22Rv1 (cell line): ENCODE measurements at regions not wholly inside any gene's neighbourhood (a gene's known extent, or its start where the extent isn't known, plus 50 kb on each side); places are given as distances from the start of the nearest gene placed in this dataset.
"Not testable (repeated sequence)": the region's sequence is repeated elsewhere in the genome, so short reads cannot be mapped to it uniquely, and the experiment has no call there.

Experiments
- H3K27ac ChIP-seq: fragments of 450-650 bp; 2 replicates; pipeline ENCODE4 v1.5.1; 2017
- ZFX ChIP-seq: fragments of 450-650 bp; IDR thresholded peaks from 2 replicates; pipeline ENCODE4 v1.6.1; 2017; ENCODE audit warnings: antibody characterized with exemption, borderline replicate concordance
- TF ChIP-seq, protein P1 (sequence below): fragments of 450-650 bp; IDR thresholded peaks from 2 replicates; pipeline ENCODE4 v1.5.1; 2017; ENCODE audit warnings: mild to moderate bottlenecking

DNA sequence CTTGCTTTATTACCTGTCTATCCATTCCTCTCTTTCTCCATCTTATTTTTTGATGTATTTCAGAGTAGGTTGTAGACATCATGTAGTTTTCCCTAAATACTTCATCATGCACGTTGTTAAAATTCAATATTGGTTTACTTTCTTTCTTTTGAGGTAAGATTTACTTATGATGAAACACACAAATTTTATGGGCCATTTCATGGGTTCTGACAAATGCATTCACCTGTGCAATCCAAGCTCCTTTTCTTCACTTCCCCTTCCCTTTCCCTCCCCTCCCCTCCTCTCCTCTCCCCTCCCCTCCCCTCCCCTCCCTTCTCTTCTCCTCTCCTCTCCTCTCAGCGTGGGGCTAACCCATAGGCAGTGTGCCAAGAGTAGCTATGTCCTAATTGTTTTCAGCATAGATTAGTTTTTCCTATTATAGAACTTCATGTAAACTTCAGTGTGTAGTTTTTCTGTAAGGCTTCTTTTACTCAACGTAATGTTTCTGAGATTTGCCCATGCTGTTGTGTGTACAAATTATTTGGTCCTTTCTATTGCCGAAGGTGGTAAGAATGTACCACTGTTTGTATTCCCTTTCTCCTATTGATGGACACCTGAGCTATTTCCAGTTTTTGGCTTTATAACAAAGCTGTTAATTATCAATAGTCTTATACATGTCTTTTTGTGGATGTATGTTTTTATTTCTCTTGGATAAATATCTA lies 92.9 kb upstream of the CLINT1 start:
- TF ChIP-seq, protein P1, sequence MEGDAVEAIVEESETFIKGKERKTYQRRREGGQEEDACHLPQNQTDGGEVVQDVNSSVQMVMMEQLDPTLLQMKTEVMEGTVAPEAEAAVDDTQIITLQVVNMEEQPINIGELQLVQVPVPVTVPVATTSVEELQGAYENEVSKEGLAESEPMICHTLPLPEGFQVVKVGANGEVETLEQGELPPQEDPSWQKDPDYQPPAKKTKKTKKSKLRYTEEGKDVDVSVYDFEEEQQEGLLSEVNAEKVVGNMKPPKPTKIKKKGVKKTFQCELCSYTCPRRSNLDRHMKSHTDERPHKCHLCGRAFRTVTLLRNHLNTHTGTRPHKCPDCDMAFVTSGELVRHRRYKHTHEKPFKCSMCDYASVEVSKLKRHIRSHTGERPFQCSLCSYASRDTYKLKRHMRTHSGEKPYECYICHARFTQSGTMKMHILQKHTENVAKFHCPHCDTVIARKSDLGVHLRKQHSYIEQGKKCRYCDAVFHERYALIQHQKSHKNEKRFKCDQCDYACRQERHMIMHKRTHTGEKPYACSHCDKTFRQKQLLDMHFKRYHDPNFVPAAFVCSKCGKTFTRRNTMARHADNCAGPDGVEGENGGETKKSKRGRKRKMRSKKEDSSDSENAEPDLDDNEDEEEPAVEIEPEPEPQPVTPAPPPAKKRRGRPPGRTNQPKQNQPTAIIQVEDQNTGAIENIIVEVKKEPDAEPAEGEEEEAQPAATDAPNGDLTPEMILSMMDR: no peak
- no peak for TF ChIP-seq ZFX
- no peak overlapping the region for H3K27ac ChIP-seq

DNA sequence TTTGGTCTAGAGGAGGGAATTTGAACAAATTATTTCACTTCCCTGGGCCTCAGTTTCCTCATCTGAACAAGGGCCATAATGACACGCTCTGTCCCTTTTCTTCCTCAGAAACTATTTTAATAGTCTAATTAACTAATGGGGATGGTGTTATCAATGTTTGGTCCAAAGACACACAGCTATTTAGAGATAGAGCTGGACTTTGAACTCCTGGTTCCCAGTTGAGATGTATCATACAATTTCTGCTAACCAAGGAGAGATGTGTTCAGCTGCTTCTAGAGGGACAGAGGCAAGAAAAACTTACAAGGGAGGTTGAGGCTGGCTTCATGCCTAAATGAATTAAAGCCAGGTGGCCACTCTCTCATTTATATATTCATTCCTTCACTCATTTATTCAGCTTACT lies 90.6 kb upstream of the CLINT1 start:
- no peak overlapping the region for H3K27ac ChIP-seq

DNA sequence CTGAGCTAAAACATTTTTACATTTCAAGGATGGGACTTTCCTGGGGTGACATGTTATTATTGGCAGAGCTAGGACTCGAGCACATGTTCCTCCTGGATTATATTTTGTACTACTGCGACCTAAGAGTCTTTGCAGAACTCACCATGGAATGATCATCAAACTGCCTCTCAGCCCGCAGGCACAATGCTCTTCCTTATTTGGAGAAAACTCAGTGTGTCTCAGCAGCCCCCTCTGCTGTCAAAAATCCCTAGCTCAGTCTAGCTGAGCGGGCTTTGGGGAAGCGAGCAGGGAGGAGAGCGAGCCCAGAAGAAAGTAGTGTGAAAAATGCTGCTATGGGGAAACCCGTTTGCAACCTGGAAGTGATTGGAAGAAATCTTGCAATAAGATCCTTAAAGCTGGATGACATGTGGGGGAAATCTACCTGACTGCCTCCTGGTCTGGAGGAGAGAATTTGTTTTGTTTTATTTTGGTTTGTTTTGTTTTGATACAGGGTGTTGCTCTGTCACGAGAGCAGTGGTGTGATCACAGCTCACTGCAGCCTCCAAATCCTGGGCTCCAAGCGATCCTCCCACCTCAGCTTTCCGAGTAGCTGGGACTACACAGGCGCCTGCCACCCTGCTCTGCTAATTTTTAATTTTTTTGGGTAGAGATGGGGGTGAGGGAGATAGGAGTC lies 89.9 kb upstream of the CLINT1 start:
- TF ChIP-seq ZFX: no peak
- TF ChIP-seq, protein P1: peak; percentile 91
- H3K27ac ChIP-seq: no peak overlapping the region

More for the DNA sequence above, 90.6 kb upstream of the CLINT1 start:
- TF ChIP-seq, protein P1: no peak
- no peak for TF ChIP-seq ZFX

DNA sequence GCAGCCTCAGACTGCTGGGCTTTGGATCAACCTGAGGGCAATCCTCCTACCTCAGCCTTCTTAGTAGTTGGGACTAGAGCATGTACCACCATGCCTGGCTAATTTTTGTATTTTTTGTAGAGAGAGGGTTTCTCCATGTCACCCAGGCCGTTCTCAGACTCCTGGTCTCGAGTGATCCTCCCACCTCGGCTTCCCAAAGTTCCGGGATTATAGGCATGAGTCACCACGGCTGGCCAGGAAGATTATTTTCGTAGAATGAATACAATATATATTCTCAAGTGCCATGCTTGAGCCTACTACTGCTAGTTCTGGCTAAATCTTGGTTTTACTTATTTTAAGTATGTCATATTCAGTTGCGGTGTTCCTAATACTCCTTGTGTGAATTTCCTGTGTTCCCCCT lies 88.2 kb upstream of the CLINT1 start:
- H3K27ac ChIP-seq: no peak overlapping the region
- TF ChIP-seq, protein P1: no peak
- TF ChIP-seq ZFX: no peak

DNA sequence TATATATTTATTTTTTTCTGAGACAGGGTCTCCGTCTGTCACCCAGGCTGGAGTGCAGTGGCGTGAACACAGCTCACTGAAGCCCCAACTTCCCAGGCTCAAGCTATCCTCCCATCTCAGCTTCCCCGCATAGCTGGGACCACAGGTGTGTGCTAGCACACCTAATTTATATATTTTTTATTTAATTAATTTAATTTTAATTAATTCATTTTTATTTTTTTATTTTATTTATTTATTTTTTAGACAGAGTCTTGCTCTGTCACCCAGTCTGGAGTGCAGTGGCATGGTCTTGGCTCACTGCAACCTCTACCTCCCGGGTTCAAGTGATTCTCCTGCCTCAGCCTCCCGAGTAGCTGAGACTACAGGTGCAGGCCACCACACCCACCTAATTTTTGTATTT lies 86.9 kb upstream of the CLINT1 start:
- not testable (repeated sequence) for H3K27ac ChIP-seq

DNA sequence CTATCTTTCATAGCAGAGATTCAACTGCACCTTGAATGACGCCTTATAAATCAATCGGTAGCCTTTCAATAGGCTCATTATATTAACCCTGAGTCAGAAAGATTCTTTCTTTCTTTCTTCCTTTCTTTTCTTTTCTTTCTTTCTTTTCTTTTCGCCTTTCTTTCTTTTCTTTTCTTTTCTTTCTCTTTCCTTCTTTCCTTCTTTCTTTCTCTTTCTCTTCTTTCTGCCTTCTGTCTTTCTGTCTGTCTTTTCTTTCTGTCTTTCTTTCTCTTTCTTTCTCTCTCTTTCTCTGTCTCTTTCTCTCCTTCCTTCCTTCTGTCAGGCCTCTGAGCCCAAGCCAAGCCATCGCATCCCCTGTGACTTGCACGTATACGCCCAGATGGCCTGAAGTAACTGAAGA lies 86.0 kb upstream of the CLINT1 start:
- H3K27ac ChIP-seq: no peak overlapping the region
- TF ChIP-seq, protein P1: no peak
- no peak for TF ChIP-seq ZFX

DNA sequence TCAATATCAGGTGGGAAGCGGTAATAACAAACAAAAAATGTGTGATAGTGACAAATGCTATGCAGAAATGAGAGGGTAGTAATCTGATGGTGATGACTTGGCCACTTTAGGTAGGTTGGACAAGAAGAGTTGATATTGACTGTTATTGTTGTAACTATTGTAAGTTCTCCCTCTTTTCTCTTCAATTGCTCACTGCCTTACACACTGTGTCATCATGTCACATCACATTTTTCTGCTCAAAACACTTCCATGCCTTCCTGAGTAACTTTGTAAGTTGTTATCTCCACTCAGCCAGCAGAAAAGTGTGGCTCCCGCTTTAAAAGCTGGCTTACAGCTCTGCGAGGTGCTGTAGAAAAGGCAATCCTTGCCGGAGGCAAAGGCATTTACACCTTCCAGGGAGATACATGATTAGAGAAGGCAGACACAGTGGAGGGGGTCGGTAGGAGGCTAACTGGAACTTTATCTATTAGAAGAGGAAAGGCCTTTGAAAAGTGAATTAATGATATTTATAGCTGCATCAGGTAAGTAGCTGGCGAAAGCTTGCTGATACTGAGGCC lies 85.2 kb upstream of the CLINT1 start:
- TF ChIP-seq, protein P1: no peak
- no peak for TF ChIP-seq ZFX

More for the DNA sequence above, 85.2 kb upstream of the CLINT1 start:
- H3K27ac ChIP-seq: no peak overlapping the region
